ENCODE measurements at regions not wholly inside any gene's neighbourhood (a gene's known extent, or its start where the extent isn't known, plus 50 kb on each side); places are given as distances from the start of the nearest gene placed in this dataset.
"Not testable (repeated sequence)": the region's sequence is repeated elsewhere in the genome, so short reads cannot be mapped to it uniquely, and the experiment has no call there.

GRCh38 chr4:31022702-31023101 is 302.5 kb downstream of the PCDH7 start:
- DNase-seq (ENCODE audit: extremely low read depth, low read depth) = no peak
- TF ChIP-seq, protein P1, sequence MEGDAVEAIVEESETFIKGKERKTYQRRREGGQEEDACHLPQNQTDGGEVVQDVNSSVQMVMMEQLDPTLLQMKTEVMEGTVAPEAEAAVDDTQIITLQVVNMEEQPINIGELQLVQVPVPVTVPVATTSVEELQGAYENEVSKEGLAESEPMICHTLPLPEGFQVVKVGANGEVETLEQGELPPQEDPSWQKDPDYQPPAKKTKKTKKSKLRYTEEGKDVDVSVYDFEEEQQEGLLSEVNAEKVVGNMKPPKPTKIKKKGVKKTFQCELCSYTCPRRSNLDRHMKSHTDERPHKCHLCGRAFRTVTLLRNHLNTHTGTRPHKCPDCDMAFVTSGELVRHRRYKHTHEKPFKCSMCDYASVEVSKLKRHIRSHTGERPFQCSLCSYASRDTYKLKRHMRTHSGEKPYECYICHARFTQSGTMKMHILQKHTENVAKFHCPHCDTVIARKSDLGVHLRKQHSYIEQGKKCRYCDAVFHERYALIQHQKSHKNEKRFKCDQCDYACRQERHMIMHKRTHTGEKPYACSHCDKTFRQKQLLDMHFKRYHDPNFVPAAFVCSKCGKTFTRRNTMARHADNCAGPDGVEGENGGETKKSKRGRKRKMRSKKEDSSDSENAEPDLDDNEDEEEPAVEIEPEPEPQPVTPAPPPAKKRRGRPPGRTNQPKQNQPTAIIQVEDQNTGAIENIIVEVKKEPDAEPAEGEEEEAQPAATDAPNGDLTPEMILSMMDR (IDR thresholded peaks at IDR 0.05; ENCODE audit: low read depth, low read length) = no peak

DNA sequence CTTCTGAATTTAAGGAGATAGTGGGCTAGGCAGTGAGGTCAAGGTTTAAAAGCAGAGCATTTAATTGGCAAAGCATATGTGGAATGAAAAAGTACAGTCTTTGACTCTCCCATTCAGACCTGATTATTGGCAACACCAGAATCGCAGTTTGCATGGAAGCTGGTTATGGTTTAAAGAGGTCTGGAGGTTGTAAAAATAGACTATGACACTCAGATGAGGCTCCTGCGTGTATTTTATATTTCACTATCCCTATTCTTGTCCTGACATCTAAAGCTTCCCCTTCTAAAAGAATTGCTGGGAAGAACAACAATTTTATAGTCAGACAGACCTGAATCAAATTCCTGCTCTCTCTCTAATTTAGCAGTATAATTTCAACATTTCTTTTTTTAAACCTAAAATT is 302.9 kb downstream of the PCDH7 start:
- TF ChIP-seq, protein P1 (IDR thresholded peaks at IDR 0.05; ENCODE audit: low read depth, low read length) = no peak
- no peak for DNase-seq (ENCODE audit: extremely low read depth, low read depth)

DNA sequence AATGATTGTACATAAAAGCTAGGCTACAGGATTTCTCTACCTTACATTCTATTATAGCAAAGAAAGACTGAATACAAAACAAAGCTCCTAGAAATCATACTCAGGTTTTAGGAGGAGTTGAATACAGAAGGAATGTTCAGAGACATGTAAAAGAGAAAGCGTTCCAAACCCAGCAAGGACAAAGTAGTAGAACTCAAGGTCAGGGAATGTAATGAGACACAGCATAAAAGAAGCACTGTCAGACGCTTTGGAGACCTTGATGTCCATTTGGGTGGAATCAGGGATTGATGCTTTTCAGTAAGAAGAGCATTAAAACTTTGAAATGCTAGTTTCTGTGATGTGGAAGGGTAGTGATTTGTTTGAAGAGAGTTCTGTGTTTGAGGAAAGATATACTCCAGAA is 303.6 kb downstream of the PCDH7 start:
- TF ChIP-seq, protein P1 (IDR thresholded peaks at IDR 0.05; ENCODE audit: low read depth, low read length) = no peak

DNA sequence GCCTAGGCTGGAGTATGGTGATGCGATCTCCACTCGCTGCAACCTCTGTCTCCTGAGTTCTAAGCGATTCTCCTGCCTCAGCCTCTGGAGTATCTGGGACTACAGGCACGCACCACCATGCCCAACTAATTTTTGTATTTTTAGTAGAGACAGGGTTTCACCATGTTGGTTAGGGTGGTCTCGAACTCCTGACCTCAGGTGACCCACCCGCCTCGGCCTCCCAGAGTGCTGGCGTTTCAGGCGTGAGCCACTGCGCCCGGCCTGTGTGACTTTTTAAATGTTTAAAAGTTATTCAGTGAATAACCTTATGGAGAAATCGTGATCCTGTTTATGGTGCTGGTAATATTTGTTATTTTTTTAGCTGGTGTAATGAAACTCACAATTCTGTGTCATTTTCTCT is 304.6 kb downstream of the PCDH7 start:
- not testable (repeated sequence) for DNase-seq (ENCODE audit: extremely low read depth, low read depth)

More for the DNA sequence above, 303.6 kb downstream of the PCDH7 start:
- DNase-seq (ENCODE audit: extremely low read depth, low read depth) = no peak

GRCh38 chr4:31026256-31026655 is 306.1 kb downstream of the PCDH7 start:
- TF ChIP-seq, protein P1 (IDR thresholded peaks at IDR 0.05; ENCODE audit: low read depth, low read length) = no peak

GRCh38 chr4:31034550-31034949 is 314.4 kb downstream of the PCDH7 start:
- DNase-seq (ENCODE audit: extremely low read depth, low read depth) = no peak
- TF ChIP-seq, protein P1 (IDR thresholded peaks at IDR 0.05; ENCODE audit: low read depth, low read length) = no peak

More at GRCh38 chr4:31026256-31026655, 306.1 kb downstream of the PCDH7 start:
- DNase-seq (ENCODE audit: extremely low read depth, low read depth) = no peak

GRCh38 chr4:31035761-31036160 is 315.6 kb downstream of the PCDH7 start:
- TF ChIP-seq, protein P1 (IDR thresholded peaks at IDR 0.05; ENCODE audit: low read depth, low read length) = no peak
- DNase-seq (ENCODE audit: extremely low read depth, low read depth) = no peak

DNA sequence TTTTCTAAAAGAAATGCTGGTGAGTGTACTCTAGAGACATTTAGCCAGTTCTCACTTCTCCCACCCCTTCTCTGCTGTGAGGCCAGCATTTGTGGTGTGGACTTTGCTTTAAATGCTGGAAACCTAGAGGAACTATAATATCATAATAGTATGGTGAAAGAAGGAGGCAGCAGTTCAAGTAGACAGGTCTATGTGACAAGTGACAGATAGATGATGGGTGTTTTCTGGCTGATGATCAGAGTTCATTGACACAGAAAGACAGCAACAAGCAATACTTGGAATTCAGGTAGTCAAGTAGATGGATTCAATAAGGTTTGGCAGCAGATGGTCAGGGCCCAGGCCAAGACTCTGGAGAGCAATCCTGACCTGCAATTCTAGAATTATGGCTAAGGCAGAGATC is 317.5 kb downstream of the PCDH7 start:
- TF ChIP-seq, protein P1 (IDR thresholded peaks at IDR 0.05; ENCODE audit: low read depth, low read length) = no peak
- DNase-seq (ENCODE audit: extremely low read depth, low read depth) = no peak
